ENCODE measurements at regions not wholly inside any gene's neighbourhood (a gene's known extent, or its start where the extent isn't known, plus 50 kb on each side); places are given as distances from the start of the nearest gene placed in this dataset.

DNA sequence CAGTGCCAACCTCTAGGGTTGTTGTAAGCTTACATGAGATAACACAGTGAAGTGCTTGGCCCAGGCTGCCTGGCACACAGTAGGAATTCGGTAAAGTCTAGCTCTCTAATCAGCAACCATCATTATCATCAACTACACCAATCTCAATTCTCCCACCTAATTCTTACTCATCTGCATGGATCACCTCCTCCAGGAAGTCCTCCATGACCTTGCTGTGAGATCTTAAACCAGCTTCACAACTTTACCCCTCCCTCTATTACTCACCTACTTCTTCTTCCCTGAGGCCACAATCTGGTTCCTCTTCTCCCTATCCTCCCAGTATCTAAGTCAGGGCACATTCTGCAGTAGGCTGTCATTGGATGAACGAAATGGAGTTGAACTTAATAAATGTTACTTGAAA, 67.3 kb downstream of the GSC start:
- no peak for TF ChIP-seq CTCF (IDR thresholded peaks at IDR 0.05; ENCODE audit: borderline replicate concordance)
- H3K27me3 ChIP-seq (ENCODE audit: low read depth), result peaks cover 61% of the 10 kb centered on the region
- no peaks in the 10 kb centered on the region for H3K4me1 ChIP-seq
- no peak overlapping the region for H3K27ac ChIP-seq (replicated peaks)
- H3K4me3 ChIP-seq, result no peak overlapping the region
- DNase-seq, result no peak
- H3K36me3 ChIP-seq, result no peaks in the 10 kb centered on the region
- no peaks in the 10 kb centered on the region for H3K9me3 ChIP-seq (replicated peaks)
- intact Hi-C loops (cut with micrococcal nuclease), result no loop called here

DNA sequence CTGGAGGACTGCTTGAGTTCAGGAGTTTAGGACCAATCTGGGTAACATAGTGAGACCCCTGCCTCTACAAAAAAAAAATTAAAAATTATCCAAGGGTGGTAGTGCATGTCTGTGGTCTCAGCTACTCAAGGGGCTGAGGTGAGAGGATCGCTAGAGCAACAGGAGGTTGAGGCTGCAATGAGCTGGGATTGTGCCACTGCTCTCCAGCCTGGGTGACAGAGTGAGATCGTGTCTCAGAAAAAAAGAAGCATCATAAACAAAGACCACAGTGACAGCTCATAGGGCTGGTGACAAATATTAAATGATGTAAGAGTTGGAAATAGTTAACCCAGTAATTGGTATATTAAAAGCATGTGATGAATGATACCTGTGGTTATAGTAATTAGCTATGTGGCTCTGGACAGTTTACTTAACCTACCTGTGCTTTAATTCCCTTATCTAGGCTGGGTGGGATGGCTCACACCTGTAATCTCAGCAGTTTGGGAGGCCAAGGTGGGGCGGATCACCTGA, 68.0 kb downstream of the GSC start:
- Histone ChIP-seq H3K27ac (replicated peaks) (no peak overlapping the region), H3K27me3 (ENCODE audit: low read depth) (peaks cover 61% of the 10 kb centered on the region), H3K36me3 (no peaks in the 10 kb centered on the region), H3K4me1 (no peaks in the 10 kb centered on the region), H3K4me3 (no peak overlapping the region), H3K9me3 (replicated peaks) (no peaks in the 10 kb centered on the region)
- TF ChIP-seq CTCF (IDR thresholded peaks at IDR 0.05; ENCODE audit: borderline replicate concordance), result no peak
- DNase-seq, result no peak
- intact Hi-C loops (cut with micrococcal nuclease), result no loop called here

- TF ChIP-seq CTCF (IDR thresholded peaks at IDR 0.05; ENCODE audit: borderline replicate concordance), result no peak
- DNase-seq, result no peak
- no peaks in the 10 kb centered on the region for H3K9me3 ChIP-seq (replicated peaks)
Observed at GRCh38 chr14:94700336-94700735, 69.6 kb downstream of the GSC start.

DNA sequence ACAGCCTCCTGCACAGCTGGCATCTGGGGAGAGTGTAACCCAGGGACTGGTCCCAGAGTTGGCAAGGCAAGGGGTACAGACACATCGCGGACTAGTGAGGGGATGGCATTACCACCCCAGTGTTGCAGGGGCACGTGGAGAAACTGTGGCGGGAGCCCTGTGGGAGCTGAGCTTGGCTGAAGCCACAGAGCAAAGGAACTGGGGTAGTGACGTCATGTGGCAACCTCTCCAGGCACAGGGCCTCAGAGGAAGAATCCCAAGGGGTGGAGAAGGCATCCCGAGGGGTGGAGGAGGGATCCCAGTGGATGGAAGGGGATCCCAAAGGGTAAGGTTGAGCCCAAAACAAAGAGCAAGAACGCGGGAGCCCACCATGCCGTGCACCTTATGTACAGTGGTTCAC, 70.1 kb downstream of the GSC start:
- no peak for DNase-seq
- intact Hi-C loops (cut with micrococcal nuclease), result loop anchor here (10.0 kb wide), 1 partner anchor 735 kb away; no protein-coding TSS in a partner anchor

More at GRCh38 chr14:94700336-94700735, 69.6 kb downstream of the GSC start:
- intact Hi-C loops (cut with micrococcal nuclease), result no loop called here
- H3K27me3 ChIP-seq (ENCODE audit: low read depth), result peaks cover 60% of the 10 kb centered on the region
- no peaks in the 10 kb centered on the region for H3K4me1 ChIP-seq
- H3K36me3 ChIP-seq, result no peaks in the 10 kb centered on the region
- H3K27ac ChIP-seq (replicated peaks), result no peak overlapping the region
- no peak overlapping the region for H3K4me3 ChIP-seq

GRCh38 chr14:94697773-94698556, 71.9 kb downstream of the GSC start:
- Histone ChIP-seq H3K36me3 (no peaks in the 10 kb centered on the region), H3K27me3 (ENCODE audit: low read depth) (peaks cover 60% of the 10 kb centered on the region), H3K4me3 (no peak overlapping the region), H3K9me3 (replicated peaks) (no peaks in the 10 kb centered on the region), H3K27ac (replicated peaks) (no peak overlapping the region), H3K4me1 (no peaks in the 10 kb centered on the region)
- TF ChIP-seq CTCF (IDR thresholded peaks at IDR 0.05; ENCODE audit: borderline replicate concordance), result no peak
- DNase-seq, result no peak
- intact Hi-C loops (cut with micrococcal nuclease), result loop anchor here (10.0 kb wide), 1 partner anchor 737 kb away; no protein-coding TSS in a partner anchor

More for the DNA sequence above, 70.1 kb downstream of the GSC start:
- H3K27ac ChIP-seq (replicated peaks), result no peak overlapping the region
- H3K27me3 ChIP-seq (ENCODE audit: low read depth), result peaks cover 60% of the 10 kb centered on the region
- no peak overlapping the region for H3K4me3 ChIP-seq
- H3K4me1 ChIP-seq, result no peaks in the 10 kb centered on the region
- TF ChIP-seq CTCF (IDR thresholded peaks at IDR 0.05; ENCODE audit: borderline replicate concordance), result no peak
- H3K36me3 ChIP-seq, result no peaks in the 10 kb centered on the region
- no peaks in the 10 kb centered on the region for H3K9me3 ChIP-seq (replicated peaks)

Data from left ventricle myocardium inferior (tissue), 1 donor.